ENCODE measurements at regions not wholly inside any gene's neighbourhood (a gene's known extent, or its start where the extent isn't known, plus 50 kb on each side); places are given as distances from the start of the nearest gene placed in this dataset.

GRCh38 chr3:167084545-167084944, 295.6 kb downstream of the ZBBX start:
- TF ChIP-seq CTCF (IDR thresholded peaks at IDR 0.05) (no peak), EZH2 (IDR thresholded peaks at IDR 0.05; ENCODE audit: borderline replicate concordance, insufficient read depth, low read depth, low read length, poor library complexity, severe bottlenecking) (no peak)
